ENCODE measurements at regions not wholly inside any gene's neighbourhood (a gene's known extent, or its start where the extent isn't known, plus 50 kb on each side); places are given as distances from the start of the nearest gene placed in this dataset.
"Not testable (repeated sequence)": the region's sequence is repeated elsewhere in the genome, so short reads cannot be mapped to it uniquely, and the experiment has no call there.

GRCh38 chr11:70888061-70888460 is 364.3 kb downstream of the SHANK2 start:
- DNase-seq (ENCODE audit: low read depth, low spot score), result no peak

- DNase-seq (ENCODE audit: low read depth, low spot score), result no peak
These were observed 363.0 kb downstream of the SHANK2 start for GRCh38 chr11:70889411-70889810.

DNA sequence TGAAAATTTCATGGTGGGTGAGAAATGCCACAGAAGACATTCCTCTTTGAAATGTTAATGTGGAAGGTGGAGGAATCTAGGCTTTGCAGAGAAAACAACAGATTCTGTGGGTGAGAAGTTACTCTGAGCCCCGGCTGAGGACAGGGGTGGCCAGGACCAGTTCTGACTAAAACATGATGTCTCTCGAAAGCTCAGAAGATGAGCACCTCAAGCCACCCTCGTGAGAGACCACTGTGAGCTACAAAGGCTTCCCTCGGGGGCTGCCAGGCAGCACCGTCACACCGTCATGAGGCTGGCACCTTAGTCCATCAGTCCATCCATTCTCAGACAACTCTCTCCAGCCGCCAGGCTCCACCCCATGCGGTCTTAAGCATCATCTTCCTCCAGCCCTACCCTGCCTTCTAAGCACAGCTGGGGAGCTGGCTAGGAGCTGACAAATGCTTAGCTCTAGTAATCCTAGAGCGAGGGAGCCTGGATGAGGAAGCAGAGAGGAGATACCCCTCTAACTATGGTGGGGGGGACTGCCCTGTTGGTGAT is 360.5 kb downstream of the SHANK2 start:
- DNase-seq (ENCODE audit: low read depth, low spot score), result no peak

DNA sequence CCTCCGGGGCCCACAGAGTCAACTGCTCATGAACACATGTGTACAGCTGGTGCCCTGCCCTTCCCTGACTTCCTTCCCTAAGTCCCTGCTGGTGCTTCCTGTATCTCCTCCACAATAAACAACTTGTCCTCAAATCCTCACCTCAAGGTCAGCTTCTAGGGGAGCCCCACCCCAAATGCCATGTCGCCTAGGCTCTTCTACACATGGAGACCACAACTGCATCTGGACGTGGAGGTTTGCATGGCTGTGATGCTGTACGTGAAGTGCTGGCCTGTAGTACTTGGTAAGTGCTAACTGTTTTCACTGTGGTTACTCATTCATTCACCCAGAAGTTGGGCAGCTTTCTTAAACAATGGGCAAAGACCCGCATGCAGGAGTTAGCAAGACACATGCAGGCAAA is 359.5 kb downstream of the SHANK2 start:
- DNase-seq (ENCODE audit: low read depth, low spot score), result no peak

DNA sequence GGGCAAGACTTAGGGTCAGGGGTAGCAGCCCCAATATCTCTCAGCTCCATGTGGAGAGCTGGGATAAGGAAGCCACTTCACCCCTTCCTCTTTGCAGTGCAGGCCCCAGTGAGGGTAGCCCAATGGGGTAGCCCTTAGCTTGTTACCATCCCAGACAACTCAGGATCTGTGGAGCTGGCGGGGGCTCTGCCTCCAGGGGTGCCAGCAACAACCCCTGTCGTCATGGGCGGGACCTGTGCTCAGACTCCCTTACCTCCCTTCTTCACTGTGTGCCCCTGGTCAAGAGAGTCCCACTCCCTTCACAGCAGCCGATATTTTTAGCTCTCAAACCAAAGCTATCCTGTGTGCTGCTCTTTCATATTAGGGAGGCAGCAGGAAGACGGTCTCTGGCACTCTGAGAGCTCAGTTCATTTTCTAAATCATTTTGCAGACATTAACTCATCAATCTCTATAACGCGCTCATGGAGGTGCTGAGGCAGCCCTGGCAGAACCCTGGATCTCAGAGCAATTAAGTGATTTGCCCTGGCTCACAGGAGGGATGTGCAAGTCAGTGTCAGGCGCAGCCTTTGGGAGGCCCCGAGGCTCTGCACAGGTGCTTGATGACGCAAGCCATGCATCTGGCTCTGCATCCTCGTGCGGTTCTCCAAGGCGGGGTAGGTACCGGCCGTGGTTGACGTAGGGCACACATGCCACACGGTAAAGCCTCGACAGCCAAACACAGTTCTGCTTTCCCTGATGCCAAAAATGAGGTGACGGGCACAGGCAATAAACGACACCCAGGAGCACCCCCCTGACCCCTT is 357.6 kb downstream of the SHANK2 start:
- DNase-seq (ENCODE audit: low read depth, low spot score), result no peak

GRCh38 chr11:70895366-70895670 is 357.1 kb downstream of the SHANK2 start:
- DNase-seq (ENCODE audit: low read depth, low spot score), result no peak

DNA sequence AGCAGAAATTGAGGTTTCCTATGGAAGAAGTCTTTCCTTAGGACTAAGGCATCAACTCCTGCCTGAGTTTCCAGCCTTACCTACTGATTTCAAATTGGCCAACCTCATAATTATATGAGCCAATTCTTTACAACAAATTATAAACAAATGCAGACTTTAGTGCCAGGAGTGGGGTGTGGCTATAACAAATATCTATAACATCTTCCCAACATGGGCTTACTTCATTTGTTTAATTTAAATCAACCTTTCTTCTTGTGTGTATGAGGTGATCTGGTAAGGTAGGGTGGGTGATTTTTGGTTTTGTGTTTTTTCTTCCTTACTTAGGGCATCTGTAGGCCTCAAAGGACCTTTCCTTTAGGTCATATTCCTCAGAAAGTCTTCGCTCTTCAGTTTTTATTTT is 354.9 kb downstream of the SHANK2 start:
- no peak for DNase-seq (ENCODE audit: low read depth, low spot score)

DNA sequence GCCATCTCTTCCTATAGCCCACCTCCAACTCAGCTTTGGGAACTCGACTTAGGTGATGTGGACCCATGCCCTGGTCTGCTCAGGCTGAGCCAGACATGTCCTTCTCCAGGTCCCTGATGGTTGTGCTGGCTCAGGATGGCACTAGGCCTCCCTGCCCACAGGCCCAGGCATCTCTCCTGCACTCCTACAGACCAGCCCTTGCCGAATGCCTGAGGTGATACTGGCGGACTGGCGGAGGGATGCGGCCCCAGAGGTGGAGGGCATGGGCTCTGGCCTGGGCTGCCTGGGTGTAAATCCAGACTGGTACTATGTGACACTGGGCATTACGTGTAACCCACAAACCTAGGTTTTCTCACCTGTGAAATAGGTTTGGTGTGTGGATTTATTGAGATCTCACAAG is 352.8 kb downstream of the SHANK2 start:
- DNase-seq (ENCODE audit: low read depth, low spot score), result no peak

DNA sequence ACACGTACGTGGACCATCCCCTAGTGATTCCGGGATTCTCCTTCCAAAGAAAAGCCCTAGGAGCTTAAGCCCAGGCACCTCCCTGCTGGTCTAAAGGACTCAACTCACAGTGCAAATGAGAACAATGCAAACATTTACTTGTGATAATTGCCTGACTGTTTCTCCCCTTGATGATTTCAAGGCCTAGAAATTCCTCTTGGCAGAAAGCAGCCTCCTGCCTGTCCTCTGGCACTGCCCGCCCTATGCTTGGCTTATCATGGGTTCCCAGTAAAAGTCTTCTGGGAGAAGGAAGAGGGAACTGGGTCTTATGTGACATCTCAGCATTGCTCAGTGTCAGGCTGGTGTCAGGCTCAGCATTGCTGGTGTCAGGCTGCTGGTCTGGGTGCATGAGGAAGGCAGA is 351.8 kb downstream of the SHANK2 start:
- DNase-seq (ENCODE audit: low read depth, low spot score), result no peak

DNA sequence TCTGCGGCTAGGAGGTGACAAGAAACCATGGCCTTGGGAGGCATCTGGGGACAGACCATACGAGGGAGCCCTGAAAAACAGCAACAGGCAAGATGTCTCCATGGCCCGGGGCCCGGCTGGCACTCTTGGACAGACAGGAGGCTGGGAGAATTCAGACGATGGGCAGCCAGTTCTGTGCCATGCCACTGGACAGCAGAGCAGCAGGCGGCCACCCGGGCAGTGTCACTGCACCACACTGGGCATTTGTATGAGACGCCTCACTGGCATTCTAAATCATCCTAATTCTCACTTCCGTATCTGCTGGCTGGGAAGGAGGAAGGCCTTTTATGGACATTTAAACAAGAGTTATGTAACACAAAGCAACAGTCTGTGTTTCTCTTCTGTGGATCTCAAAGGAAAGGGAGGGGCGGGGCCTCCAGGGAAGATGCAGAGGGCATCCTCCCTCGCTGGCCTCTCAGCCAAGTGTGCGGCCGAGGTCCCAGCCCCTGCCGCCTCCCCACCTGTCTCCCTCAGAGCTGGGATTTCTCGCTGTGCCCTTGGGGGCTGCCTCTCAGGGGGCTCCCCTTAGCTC is 350.3 kb downstream of the SHANK2 start:
- DNase-seq (ENCODE audit: low read depth, low spot score), result no peak

DNA sequence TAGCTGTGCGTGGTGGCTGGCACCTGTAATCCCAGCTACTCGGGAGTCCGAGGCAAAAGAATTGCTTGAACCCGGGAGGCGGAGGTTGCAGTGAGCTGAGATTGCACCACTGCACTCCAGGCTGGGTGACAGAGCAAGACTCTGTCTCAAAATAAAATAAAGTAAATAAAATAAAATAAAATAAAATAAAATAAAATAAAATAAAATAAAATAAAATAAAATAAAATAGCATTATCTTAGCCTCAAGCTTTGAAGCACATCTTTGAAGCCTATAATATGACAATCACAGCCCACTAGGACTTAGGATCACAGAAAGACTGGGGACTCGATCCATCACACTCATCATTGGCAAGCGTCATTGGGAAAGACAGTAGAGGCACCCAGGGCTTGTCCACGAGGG is 349.1 kb downstream of the SHANK2 start:
- not testable (repeated sequence) for DNase-seq (ENCODE audit: low read depth, low spot score)

DNA sequence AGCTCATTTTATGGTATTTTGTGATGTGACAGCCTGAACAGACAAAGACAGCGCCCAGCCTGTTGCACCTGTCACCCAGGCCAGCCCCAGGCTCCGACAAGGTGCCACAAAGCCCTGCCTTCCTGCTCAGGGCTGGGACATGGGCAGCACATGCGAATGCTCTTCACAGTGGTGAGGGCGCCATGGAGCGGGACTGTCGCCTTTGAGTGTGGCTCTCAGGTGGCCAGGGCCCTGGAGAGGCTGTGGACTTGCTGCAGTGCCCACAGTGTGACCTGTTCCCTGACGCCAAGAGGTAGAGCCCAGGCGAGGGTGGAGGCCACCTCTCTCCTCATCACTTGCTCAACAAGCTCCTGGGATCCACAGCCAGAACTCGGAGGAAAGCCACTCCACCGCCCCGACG is 346.3 kb downstream of the SHANK2 start:
- no peak for DNase-seq (ENCODE audit: low read depth, low spot score)

DNA sequence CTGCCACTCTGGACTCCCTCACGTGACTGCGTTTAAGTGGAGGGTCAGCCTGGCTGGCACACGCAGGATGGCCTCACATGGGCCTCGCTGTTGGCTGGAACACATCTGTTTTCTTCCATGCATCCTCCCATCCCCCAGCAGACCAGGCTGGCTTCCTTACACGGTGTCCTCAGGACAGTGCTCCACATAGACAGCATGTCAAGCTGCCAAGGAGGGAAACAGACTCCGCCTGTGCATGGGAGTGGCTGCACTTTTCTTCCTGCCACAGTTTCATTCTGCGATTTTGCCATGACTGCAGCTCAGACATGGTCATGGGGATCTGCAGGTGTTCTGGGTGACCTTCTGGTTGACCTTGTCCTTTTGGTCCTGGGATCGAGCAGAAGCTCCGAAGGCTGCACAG is 344.2 kb downstream of the SHANK2 start:
- no peak for DNase-seq (ENCODE audit: low read depth, low spot score)

- DNase-seq (ENCODE audit: low read depth, low spot score), result no peak
These were observed 341.5 kb downstream of the SHANK2 start for GRCh38 chr11:70910835-70911234.

DNA sequence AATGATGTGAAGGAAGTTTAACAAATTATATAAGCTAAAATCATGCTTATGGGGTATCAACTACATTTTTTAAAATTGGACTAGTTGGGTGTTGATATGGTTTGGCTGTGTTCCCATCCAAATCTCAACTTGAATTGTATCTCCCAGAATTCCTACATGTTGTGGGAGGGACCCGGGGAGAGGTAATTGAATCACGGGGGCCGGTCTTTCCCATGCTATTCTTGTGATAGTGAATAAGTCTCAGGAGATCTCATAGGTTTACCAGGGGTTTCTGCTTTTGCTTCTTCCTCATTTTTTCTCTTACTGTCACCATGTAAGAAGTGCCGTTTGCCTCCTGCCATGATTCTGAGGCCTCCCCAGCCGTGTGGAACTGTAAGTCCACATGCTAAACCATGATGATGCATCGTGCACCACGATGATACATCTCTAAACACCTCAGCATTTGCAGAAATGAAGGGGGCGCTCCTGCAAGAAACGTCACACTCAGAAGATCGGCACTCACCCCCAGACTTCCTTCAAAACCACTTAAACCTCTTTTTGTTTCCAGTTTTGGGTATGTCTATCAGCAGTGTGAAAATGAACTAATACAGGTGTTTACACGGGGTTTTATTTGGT is 340.0 kb downstream of the SHANK2 start:
- DNase-seq (ENCODE audit: low read depth, low spot score), result no peak

- DNase-seq (ENCODE audit: low read depth, low spot score), result no peak
These were observed 338.6 kb downstream of the SHANK2 start for GRCh38 chr11:70913715-70914231.

DNA sequence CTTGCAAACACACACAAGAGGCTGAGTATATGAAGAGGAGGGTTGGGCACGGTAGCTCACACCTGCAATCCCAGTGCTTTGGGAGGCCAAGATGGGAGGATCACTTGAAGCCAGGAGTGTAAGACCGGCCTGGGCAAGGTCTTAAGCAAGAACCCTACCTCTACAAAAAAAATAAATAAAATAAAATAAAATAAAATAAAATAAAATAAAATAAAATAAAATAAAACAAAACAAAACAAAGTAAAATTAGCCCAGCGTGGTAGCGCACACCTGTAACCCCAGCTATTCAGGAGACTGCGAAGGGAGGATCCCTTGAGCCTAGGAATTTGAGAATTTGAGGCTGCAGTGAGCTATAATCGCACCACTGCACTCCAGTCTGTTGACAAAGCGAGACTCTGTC is 337.9 kb downstream of the SHANK2 start:
- DNase-seq (ENCODE audit: low read depth, low spot score), result no peak

DNA sequence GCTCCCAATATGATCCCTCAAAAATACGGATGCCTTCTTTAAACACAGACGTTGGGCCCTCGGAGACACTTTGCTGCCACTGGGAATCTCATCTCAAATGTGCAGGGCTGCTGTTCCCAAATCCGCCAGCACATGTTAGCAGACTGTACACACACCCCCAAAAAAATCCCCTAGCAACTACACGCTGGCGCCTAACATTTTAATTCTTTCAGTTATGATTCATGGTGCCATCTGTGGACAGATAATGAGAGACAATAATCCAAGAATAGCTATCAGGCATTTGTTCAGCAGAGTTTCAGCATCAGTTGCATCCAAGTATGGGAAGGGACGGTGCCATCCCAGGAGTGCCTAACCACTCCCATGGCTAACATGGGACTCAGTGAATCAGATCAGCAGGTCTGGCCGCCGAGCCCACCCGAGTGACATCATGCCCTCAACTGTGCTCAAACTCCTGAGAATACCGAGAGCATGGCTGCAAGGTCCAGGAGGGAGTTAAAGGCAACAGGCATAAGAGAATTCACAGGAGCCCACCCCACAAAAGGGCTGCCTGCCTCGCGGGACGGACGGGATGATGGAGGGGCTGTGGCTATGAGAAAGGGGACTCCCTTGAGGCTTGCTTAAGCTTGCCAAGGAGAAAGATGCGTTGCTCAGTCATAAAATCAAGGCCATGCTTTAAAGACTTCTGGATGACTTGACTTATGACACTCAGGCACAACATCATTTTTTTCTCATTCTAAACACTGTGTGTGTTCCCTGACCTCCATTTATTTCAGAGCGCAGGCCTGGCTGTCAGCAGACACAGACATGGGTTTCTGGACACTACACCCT is 337.0 kb downstream of the SHANK2 start:
- DNase-seq (ENCODE audit: low read depth, low spot score), result no peak

DNA sequence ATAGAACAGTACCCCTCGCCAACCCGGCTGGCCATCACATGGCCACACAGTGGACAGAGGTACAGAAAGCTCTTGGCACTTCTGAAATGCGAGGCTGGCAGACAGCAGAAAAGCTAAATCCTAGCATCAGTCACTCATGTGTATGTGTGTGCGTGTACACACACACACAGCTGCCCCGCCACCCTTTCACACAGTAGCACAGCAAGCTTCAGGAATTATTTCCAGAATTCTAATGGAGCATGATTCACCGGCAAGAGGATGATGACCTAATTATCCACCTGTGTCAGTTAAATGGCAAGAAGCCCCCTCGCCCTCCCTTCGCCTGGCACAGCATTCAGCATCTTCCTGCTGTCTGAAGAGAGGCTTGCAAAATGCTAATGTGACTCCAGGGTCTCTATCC is 336.0 kb downstream of the SHANK2 start:
- no peak for DNase-seq (ENCODE audit: low read depth, low spot score)

- no peak for DNase-seq (ENCODE audit: low read depth, low spot score)
These were observed 334.1 kb downstream of the SHANK2 start for GRCh38 chr11:70918242-70918641.

GRCh38 chr11:70921804-70922203 is 330.6 kb downstream of the SHANK2 start:
- no peak for DNase-seq (ENCODE audit: low read depth, low spot score)

- no peak for DNase-seq (ENCODE audit: low read depth, low spot score)
These were observed 328.3 kb downstream of the SHANK2 start for GRCh38 chr11:70924108-70924507.
